Right lung (tissue), 2 donors: ENCODE measurements at regions not wholly inside any gene's neighbourhood (a gene's known extent, or its start where the extent isn't known, plus 50 kb on each side); places are given as distances from the start of the nearest gene placed in this dataset.
"Not testable (repeated sequence)": the region's sequence is repeated elsewhere in the genome, so short reads cannot be mapped to it uniquely, and the experiment has no call there.

Experiments
- DNase-seq, 2 donors: peaks; one replicate each; pipeline ENCODE4 v3.0.0-alpha.2; 2013

DNA sequence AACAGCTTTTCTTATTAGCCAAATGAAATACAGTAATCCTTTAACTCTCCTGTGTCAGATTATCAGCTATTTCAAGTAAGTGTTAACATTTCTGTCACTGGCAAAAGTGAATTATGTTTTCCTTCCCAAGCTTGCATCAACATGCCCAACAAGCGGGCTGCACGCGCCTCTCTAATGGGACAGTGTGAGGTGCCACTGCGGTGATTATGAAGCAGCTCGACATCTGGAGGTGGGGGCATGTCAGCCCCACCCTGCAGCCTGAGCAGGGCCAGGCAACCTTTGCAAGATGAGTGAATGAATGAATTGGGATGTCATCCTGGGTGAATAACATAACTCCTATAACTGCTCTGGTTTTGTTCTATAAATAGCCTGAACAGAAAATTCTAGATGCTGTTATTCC, 301.4 kb downstream of the ZNF326 start:
- DNase-seq = no peak

DNA sequence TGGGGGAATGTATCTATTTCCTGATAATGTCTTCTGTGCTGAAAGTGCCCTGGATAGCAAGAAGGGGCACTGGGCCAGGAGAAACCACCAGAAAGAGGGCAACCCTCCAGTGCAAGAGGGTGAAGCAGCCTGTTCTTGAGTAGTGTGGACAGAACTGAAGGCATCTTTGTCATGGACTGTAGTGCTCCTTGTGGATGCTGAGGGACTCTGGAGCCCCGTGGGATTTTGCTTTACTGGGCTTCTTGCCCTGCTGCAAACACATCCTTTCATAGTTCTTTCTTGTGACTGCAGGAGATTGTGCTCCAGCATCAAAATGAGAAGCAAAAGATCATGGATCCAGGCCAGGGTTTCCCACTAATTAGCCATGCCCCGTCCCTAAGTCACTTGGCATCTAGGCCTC, 300.6 kb downstream of the ZNF326 start:
- no peak for DNase-seq

DNA sequence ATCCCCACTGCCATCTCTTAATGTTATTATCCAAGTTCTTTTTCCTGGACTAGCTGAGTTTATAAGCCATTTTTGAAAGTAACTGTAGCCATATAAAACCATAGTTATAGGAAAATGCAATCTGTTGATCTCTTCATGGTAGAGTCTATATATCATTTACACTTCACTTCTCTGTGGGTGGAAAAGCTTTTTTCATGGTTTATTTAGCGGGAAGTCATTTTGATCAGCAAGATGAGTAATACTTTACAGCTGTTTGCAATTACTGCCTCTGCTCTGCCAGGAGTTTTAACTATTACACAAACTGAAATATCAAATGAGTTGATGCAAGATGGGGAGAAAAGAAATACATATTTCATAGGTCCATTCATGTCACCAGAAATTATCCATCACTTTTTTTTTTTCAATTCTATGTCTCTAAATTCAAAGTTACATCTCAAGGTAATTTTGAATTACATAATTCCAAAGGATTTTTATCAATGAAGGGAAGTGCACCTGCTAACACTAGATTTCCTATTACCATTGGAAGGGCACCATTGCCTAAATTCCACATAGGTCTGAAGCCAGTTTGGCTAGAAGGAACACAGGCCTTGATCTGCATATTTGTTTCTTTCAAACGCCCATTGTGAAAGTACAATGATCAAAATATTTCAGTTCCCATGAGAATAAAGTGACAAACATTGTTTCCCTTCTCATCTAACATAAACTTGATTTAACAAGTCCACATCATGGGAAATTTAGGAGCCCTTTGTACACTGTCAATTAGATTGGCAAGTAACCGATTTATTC, 296.7 kb downstream of the ZNF326 start:
- DNase-seq = no peak

DNA sequence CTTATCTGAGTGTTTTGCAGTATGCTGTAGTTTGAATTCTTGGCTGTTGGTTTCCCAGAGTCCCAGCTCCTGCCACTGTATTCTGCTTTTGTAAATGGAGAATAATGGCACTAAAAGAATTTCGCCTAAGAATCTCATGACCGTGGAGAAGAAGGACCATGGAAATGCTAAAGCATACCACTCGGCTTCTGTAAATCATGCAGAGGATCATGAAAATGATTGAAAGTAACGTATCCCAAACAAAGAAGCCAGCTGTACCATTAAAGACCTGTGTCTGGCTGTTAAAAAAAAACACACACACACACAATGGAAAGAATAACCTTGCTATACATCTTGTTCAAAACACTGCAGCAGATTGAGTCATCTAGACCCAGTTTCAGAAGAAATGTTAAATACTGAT, 287.9 kb downstream of the ZNF326 start:
- no peak for DNase-seq

DNA sequence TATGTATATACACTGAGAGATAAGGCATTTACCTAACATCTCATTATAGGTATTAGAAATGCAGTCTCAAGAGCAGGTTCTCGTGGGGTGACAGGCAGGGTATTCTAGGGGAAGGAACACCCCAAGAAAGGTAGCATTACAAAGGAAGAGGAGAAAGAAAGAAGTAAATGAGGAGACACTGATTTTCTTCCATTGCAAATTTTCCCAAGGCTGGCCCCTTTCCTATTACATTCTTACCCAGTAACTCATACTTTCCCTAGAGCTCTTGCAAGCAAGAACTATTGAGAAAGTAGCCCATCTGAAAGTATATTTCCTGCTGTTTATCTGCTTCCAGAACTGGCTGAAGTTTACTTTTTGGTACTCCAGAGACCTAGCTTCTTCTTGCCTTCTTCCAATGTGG, 287.0 kb downstream of the ZNF326 start:
- DNase-seq = not testable (repeated sequence)

DNA sequence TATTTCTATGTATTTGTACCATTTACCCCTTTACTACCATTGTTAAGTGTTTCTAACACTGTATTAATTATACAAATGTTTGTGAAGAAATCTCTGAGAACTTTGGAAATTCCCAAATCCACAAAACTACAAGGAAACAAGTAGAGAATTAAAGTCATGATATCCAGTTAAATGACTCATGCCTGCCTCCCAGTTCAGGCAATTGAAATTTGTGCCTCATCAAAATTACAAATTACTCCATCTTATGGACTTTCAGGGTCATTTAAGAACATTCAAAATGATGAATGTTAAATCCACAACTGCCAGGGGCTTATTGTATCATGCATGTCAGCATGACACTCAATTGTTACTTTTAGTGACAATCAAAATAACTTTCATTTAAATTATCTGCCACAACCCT, 282.4 kb downstream of the ZNF326 start:
- no peak for DNase-seq

DNA sequence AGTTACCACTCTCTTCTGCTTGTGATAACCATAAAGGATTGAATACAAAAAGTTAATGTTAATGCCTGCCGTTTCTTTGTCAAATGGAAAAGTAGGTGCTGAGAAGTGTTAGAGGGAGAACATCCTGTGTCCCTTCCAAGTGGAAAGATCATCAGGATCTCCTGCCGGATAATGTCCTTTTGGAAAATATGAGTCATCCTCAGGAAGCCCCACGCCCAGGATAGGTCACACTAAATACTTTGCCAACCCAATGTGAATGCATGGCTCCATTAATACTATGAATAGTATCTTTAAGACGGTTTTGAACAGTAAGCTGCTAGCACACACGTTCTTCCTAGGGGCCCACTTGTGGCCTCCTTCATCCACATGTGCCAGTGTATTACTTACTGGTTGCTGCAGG, 279.5 kb downstream of the ZNF326 start:
- DNase-seq = no peak

DNA sequence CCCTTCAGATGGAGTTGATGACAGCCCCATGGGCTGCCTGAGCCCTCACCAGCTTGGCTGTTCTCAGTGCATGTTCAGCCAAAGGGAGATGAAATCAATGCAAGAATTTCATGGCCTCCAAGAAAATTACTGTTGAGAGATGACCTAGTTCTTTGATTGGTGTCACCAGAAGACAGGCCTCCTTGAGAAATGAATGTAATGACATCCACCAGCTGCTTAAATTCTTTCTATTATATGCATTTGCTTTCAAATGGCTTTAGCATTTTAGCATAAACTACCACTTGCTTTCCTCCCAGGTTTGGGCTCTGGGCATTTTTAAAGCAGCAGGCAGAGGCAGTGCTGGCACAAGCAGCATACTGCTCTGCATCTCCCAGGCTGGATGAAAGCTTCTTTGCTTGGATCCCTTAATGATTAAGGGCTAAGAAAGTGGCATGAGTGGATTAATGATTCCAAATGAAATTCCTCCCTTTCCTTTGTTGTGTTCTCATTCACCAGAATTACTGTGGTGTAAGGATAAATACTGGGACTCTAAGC, 278.4 kb downstream of the ZNF326 start:
- DNase-seq = no peak

DNA sequence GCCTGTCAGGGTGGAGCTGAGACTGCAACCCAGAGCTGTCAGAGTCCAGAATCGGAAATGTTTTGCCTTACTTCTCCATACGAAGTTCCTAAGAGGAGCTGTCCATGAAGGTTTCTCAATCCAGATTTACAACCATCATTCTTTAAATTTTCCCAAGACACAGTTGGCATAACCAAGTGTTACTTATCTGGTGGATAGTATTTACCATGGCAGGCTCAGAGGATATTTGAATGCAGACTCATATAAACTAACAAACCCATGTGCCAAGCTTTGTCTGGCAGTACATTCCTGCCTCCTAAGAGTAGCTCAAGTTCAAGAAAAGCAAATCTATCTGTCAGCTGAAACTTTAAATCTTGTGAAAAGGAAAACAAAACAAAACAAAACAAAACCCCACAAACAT, 267.9 kb downstream of the ZNF326 start:
- DNase-seq = no peak

DNA sequence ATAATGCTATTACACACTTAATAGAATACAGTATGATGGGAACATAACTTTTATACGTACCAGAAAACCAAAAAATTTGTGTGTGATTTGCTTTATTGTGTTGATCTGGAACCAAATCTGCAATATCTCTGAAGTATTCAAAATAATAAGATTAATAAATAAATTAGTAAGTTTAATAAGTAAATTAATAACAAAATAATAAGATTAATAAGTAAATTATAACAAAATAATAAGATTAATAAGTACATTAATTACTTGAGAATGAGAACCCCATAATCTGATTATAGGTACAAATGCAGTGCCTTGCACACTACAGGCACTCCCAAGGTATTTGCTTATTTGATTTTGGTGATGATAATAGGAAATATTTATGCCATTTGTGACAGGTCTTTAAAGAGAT, 267.4 kb downstream of the ZNF326 start:
- no peak for DNase-seq

DNA sequence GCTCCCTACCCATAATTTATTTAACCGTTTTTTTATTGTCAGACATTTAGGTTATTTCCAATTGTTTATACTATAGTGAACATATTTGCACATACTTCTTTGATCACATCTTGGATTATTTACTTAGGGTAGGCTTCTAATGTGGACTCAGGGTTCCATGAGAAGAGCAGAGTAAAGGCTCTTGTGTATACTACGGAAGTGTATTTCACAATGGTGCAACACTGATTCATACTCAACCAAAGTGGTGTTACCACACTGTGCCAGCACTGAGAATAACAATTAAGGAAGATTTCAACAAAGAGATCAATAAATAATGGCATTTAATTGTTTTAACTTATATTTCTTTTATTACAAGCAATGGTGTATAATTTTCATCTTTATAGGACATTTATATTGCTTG, 251.2 kb downstream of the ZNF326 start:
- DNase-seq = no peak

DNA sequence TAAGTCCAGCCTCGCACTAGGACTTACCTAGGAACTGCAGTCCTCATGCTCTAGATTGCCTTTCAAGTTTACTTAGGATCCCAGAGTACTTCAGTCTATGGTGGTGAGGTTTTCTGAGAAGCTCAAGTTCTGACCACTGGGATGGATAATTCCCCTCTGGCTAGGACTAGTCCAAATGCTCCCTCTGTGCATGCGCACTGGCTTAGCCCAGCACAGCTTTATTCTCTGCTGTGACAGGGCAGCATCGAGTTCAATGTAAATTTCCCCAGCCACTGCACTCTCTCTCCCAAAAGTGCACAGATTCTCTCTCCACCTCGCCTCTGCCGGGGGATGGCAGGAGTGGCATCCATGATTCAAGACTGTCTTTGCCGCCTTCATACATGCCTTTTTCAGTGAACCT, 241.6 kb downstream of the ZNF326 start:
- no peak for DNase-seq

DNA sequence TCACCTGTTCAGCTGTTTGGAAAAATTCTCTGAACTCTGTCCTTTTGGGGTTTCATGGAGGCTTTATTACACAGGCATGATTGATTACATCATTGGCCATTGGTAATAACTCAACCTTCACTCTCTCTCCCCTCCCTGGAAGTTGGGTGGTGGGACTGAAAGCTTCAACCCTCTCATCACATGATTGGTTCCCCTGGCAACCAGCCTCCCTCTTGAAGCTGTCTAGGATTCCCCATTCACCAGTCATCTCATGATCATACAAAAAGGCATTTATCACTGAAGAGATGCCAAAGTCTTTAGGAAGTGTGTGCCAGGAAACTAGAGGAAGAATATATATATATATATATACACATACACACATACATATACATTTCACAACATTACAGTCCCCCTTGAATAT, 228.5 kb downstream of the ZNF326 start:
- no peak for DNase-seq

DNA sequence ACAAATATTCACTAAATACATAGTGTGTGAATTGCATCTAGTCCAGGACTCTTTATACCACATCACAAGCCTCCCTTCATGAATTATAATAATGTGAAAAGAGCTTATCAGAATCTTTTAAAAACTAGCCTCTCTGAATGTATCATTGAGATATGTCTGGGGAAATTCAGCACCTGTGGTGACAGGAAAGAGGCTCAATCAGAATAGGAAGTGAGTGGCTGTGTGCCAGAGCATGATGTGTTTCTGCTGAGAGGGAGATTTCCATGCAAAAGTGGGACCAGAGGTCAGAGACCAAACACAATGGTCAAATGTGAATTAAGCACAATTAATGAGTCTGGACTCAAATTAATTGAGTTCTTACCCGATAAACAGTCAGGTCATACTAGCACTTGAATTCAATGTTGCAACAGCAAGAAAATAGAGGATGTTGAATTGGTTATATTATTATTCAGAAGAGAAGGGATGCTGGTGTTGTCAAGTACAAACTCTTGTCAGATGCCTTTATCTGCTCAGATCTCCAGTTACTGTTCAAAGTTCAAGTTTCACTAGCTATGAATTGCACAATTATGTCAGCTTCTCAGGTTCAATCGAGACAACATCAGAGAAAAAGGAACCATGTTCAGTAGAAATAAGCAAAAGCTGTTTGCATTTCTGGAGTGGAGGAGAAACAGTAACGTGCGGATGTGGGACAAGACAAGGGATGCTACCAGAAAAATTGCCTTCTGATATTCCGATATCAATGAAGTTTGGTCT, 226.2 kb downstream of the ZNF326 start:
- no peak for DNase-seq

DNA sequence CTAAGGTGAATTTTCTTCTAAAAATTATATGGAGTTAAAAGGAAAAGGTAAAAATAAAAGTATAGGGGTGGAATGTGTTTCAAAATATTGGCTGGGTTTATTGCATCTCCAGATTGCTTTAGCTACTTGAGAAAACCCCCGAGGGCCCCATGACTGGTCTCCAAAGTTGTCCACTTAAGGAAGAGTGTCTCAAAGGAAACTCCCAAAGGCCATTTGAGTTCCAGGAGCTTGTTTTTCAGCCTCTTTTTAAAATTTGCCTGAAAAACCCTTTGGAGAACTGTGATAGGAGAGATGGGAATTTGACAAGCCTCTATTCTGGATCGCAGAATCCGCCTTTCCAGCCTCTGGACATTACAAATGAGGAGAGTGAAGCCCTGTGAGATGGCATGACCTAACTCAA, 225.6 kb downstream of the ZNF326 start:
- DNase-seq = no peak

DNA sequence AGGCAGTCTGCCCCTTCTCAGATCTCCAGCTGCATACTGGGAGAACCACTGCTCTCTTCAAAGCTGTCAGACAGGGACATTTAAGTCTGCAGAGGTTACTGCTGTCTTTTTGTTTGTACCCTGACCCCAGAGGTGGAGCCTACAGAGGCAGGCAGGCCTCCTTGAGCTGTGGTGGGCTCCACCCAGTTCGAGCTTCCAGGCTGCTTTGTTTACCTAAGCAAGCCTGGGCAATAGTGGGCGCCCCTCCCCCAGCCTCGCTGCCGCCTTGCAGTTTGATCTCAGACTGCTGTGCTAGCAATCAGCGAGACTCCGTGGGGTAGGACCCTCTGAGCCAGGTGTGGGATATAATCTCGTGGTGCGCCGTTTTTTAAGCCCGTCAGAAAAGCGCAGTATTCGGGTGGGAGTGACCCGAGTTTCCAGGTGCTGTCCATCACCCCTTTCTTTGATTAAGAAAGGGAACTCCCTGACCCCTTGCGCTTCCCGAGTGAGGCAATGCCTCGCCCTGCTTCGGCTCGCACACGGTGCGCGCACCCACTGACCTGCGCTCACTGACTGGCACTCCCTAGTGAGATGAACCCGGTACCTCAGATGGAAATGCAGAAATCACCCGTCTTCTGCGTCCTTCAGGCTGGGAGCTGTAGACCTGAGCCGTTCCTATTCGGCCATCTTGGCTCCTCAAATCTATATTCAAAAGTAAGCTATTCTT, 224.4 kb downstream of the ZNF326 start:
- not testable (repeated sequence) for DNase-seq

DNA sequence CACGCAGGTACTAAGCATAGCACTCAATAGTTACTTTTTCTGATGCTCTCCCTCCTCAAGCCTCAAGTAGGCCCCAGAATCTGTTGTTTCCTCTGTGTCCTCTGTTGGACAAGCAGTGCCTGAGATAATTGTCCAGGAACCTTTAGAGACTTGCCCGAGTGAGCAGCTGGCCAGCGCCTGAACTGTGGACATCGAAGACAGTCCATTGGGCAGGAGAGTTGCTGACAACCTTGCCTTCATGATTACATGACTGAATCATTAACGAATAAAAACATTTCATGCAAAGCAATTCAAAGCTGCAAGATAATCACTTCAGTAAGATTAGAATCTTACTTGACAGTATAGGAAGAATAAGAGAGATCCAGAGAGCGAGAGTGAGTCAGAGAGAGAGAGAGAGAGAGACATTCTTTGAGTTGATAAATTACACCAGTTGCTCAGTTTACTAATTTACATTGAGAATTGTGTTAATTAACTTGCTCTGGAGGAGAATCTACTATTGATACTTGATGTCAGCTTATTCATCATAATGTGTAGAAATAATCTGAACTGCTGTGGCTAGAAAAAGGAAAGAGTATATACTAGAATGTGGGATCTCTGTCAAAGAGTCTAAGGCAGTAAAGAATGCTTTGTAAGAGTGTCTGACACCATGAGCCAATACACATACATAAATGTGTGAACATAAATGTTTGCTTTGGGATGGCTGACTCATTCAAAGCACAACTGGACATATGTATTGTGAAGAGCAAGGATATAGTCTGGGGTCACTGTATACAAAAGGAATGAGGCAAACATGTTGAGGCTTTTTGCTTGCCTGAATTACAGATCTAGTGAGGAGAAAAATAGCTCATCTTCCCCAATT, 216.0 kb downstream of the ZNF326 start:
- DNase-seq = no peak

DNA sequence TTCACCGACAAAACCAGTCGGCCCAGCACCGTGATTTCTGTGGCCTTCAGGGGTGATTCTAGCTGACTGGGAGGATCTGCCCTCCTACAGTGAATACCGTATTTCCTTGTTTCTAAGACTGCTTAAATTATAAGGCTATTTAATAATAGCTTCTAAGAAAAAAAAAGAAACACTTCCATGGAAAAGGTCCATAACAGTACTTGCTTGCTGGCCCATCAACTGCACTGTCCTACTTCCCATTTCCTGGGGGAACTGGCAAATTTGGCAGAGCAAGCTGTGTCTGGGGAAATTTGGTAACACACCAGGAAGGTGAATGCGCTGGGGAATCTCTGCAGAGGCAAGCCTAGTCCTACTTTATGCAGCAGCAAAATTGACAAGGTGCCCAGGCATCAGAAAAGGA, 214.0 kb downstream of the ZNF326 start:
- no peak for DNase-seq

DNA sequence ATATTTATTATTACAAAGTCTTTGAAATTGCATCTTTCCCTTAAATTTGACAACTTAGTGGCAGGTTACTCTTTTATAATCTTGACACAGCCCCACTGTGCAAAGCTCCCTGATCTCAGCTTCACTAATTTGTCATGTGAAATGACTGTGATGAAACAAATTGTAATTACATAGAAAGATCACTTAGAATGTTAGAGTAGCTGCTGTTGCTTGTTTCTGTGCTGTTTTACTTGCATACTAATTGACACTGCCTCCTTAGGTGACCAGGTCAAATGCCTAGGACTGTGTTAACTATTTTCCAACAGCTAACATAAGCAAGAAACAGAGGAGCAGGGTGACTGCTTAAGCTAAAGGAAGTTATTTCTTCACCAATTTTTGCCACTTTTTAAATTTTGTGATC, 211.3 kb downstream of the ZNF326 start:
- no peak for DNase-seq

DNA sequence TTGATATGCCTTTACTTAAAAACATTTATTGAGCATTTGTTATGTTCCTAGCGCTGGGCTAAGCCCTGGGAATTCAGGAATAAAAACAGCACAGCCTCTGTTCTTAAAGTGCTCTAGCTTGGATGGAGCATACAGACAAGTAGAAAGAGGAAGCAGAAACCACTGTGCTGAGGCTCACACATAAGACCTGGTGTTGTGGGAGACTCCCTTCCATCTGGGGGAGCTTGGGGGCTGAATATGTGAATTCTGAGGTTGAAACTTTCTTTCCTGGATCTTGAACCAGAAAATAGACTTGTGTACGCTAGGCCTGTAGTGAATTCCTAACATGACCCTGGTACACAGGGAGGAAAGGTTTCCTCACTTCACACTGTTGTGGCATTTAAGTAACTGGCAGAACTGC, 209.9 kb downstream of the ZNF326 start:
- DNase-seq = no peak

DNA sequence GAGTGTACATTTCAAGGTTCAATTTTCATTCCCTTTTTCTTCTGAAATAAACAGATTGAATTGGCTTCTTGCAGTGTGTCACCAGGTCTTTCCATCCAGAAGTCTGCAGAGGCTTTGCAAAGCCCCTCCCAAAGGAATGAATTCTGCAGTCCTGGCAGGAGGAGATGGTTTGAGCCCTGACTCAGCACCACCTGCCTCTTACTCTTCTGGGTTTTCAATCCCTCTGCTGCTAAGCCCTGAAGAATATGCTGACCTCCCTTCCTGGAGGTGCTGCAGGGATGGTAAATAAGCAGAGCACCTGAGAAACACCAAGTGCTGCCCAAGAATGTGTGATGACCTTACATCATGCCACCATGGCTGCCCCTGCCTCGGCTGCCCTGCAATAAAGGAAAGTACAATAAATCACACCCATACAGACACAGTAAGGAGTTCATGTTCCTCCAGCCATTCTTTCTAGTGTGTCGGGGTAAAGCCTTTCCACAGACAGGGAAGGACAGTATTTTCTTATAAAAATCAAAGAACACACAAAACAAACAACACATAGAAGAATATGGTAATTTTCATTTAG, 209.2 kb downstream of the ZNF326 start:
- no peak for DNase-seq
